OCI-LY1 (cell line): ENCODE measurements at regions not wholly inside any gene's neighbourhood (a gene's known extent, or its start where the extent isn't known, plus 50 kb on each side); places are given as distances from the start of the nearest gene placed in this dataset.

ENCODE experiments used
- H2AFZ ChIP-seq: fragments of 200-600 bp; sonication (generic), shearing (Covaris generic); 2 replicates; pipeline ENCODE4 v1.6.0; 2014; ENCODE audit warnings: antibody characterized with exemption, mild to moderate bottlenecking, low read length
- H3F3A ChIP-seq: fragments of 200-600 bp; sonication (generic), shearing (Covaris generic); 2 replicates; pipeline ENCODE4 v1.6.0; 2014; ENCODE audit warnings: mild to moderate bottlenecking, antibody characterized with exemption, low read length, moderate library complexity; ENCODE audit not compliant: insufficient read depth
- H3K27ac ChIP-seq: fragments of 200-600 bp; sonication (generic); 2 replicates; pipeline ENCODE4 v1.5.1; 2014; ENCODE audit warnings: low read length, mixed run types, mild to moderate bottlenecking, low read depth; ENCODE audit not compliant: poor library complexity, severe bottlenecking
- H3K27me3 ChIP-seq: fragments of 200-600 bp; sonication (generic); 2 replicates; pipeline ENCODE4 v1.6.0; 2014; ENCODE audit warnings: antibody characterized with exemption, mild to moderate bottlenecking, low read length, moderate library complexity; ENCODE audit not compliant: insufficient read depth
- H3K36me3 ChIP-seq: fragments of 200-600 bp; sonication (generic); 2 replicates; pipeline ENCODE4 v1.6.1; 2014; ENCODE audit warnings: mild to moderate bottlenecking, antibody characterized with exemption, low read length, moderate library complexity, mixed read lengths; ENCODE audit not compliant: insufficient read depth
- H3K4me1 ChIP-seq: fragments of 200-600 bp; sonication (generic); 2 replicates; pipeline ENCODE4 v1.5.1; 2014; ENCODE audit warnings: mild to moderate bottlenecking, low read length, moderate library complexity; ENCODE audit not compliant: insufficient read depth, severe bottlenecking
- H3K4me2 ChIP-seq: fragments of 200-600 bp; sonication (generic), shearing (Covaris generic); 2 replicates; pipeline ENCODE4 v1.6.1; 2014; ENCODE audit warnings: low read length
- H3K4me3 ChIP-seq: fragments of 200-600 bp; sonication (generic); 2 replicates; pipeline ENCODE4 v1.5.1; 2014; ENCODE audit warnings: low read length, low read depth, mild to moderate bottlenecking, mixed read lengths; ENCODE audit not compliant: poor library complexity, severe bottlenecking
- H3K79me2 ChIP-seq: fragments of 200-600 bp; shearing (Covaris generic); 2 replicates; pipeline ENCODE4 v1.6.1; 2016; ENCODE audit warnings: mixed run types, low read length, mixed read lengths; ENCODE audit not compliant: insufficient read depth
- H3K9ac ChIP-seq: fragments of 200-600 bp; sonication (generic), shearing (Covaris generic); 2 replicates; pipeline ENCODE4 v1.6.1; 2014; ENCODE audit warnings: mild to moderate bottlenecking, low read length, mixed read lengths
- H3K9me2 ChIP-seq: fragments of 200-600 bp; sonication (generic), shearing (Covaris generic); 2 replicates; pipeline ENCODE4 v1.6.1; 2014; ENCODE audit warnings: low read depth, mild to moderate bottlenecking, low read length, mixed read lengths
- H3K9me3 ChIP-seq: fragments of 200-600 bp; shearing (Covaris generic); 2 replicates; pipeline ENCODE4 v1.6.1; 2014; ENCODE audit warnings: low read length, mixed read lengths
- H4K20me1 ChIP-seq: fragments of 200-600 bp; sonication (generic), shearing (Covaris generic); 2 replicates; pipeline ENCODE4 v1.6.0; 2016; ENCODE audit warnings: mild to moderate bottlenecking, low read length; ENCODE audit not compliant: insufficient read depth
- CTCF ChIP-seq: fragments of 200-600 bp; sonication (generic), shearing (Covaris generic); IDR thresholded peaks from 2 replicates; pipeline ENCODE4 v1.5.1; 2017; ENCODE audit warnings: mild to moderate bottlenecking, antibody characterized with exemption, low read length, moderate library complexity, mixed read lengths
- EZH2 ChIP-seq: fragments of 200-600 bp; sonication (generic), shearing (Covaris generic); IDR thresholded peaks from 2 replicates; pipeline ENCODE4 v1.8.0; 2017; ENCODE audit warnings: borderline replicate concordance, mixed run types, mild to moderate bottlenecking, antibody characterized with exemption, low read length, moderate library complexity, mixed read lengths

GRCh38 chr20:21873291-21873690 lies 167.8 kb downstream of the PAX1 start:
- no peak for TF ChIP-seq EZH2
- no peak for TF ChIP-seq CTCF
- no peaks in the 10 kb centered on the region for H3K4me1 ChIP-seq
- H3K4me3 ChIP-seq = no peak overlapping the region
- no peaks in the 10 kb centered on the region for H3K36me3 ChIP-seq
- H3K27me3 ChIP-seq = no peaks in the 10 kb centered on the region
- no peaks in the 10 kb centered on the region for H3K9me3 ChIP-seq
- no peak overlapping the region for H3K4me2 ChIP-seq
- no peak overlapping the region for H3K9ac ChIP-seq
- no peak overlapping the region for H2AFZ ChIP-seq
- H3F3A ChIP-seq = no peaks in the 10 kb centered on the region
- H3K9me2 ChIP-seq = no peaks in the 10 kb centered on the region
- H3K79me2 ChIP-seq = no peaks in the 10 kb centered on the region
- H3K27ac ChIP-seq = no peak overlapping the region
- no peaks in the 10 kb centered on the region for H4K20me1 ChIP-seq

DNA sequence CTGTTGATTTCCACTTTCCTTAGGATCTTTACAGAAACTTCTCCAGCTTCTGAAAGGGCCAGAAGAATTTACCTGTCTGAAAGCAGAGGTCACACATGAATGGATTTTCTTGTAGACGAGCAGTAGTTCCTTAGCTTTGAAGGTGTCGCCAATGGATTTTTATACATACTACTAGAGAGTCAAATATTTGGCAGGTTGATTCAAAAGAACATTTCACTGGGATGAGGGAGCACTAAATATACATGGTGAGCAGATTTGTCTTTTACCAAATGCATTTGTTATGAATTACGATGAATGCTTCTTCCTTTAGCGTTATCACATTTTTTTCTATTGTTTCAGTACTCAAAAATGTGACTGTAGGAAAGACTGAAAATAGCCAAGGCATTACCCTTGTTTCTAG lies 162.3 kb downstream of the PAX1 start:
- no peaks in the 10 kb centered on the region for H3K27me3 ChIP-seq
- TF ChIP-seq EZH2 = no peak
- TF ChIP-seq CTCF = no peak

DNA sequence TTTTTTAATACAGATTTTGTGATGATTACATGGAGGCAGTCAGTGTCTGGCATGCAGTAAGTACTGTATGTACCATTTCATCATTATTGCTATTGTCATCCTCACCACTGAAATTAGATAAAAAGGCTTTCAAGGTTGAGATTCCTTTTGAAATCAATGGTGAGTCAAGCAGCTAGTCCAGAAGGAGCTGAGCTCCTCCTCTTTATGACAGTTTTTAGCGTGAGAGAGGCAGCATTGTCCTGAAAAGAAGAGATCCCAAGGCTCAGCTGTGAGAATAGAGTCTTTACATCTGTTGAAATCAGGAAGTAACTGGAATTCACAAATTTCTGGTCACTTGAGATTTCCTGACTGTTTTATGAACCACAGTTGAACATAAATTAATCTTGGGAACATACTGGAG lies 161.9 kb downstream of the PAX1 start:
- Histone ChIP-seq H3K4me3 (no peak overlapping the region), H3K4me1 (no peaks in the 10 kb centered on the region), H3K4me2 (no peak overlapping the region), H3K36me3 (no peaks in the 10 kb centered on the region), H3K9ac (no peak overlapping the region), H3K9me3 (no peaks in the 10 kb centered on the region), H3K27ac (no peak overlapping the region), H3K27me3 (no peaks in the 10 kb centered on the region), H2AFZ (no peak overlapping the region), H4K20me1 (no peaks in the 10 kb centered on the region), H3F3A (no peaks in the 10 kb centered on the region), H3K79me2 (no peaks in the 10 kb centered on the region), H3K9me2 (no peaks in the 10 kb centered on the region)
- TF ChIP-seq EZH2 (no peak), CTCF (no peak)

More for the DNA sequence above, 162.3 kb downstream of the PAX1 start:
- H3F3A ChIP-seq = no peaks in the 10 kb centered on the region
- no peaks in the 10 kb centered on the region for H3K36me3 ChIP-seq
- no peaks in the 10 kb centered on the region for H3K4me1 ChIP-seq
- H3K9ac ChIP-seq = no peak overlapping the region
- no peak overlapping the region for H3K4me3 ChIP-seq
- no peak overlapping the region for H3K27ac ChIP-seq
- no peaks in the 10 kb centered on the region for H3K9me3 ChIP-seq
- H2AFZ ChIP-seq = no peak overlapping the region
- H3K9me2 ChIP-seq = no peaks in the 10 kb centered on the region
- no peak overlapping the region for H3K4me2 ChIP-seq
- no peaks in the 10 kb centered on the region for H3K79me2 ChIP-seq
- no peaks in the 10 kb centered on the region for H4K20me1 ChIP-seq
